ENCODE measurements at regions not wholly inside any gene's neighbourhood (a gene's known extent, or its start where the extent isn't known, plus 50 kb on each side); places are given as distances from the start of the nearest gene placed in this dataset.

- no peak for TF ChIP-seq CTCF (conservative IDR thresholded peaks at IDR 0.05 in 1 of 2, IDR thresholded peaks at IDR 0.05 in 1 of 2; ENCODE audit: extremely low read depth in 1 of 2, insufficient read depth in 1 of 2, low read depth in 1 of 2, low read length in 2 of 2)
- no peak for TF ChIP-seq EZH2 (IDR thresholded peaks at IDR 0.05; ENCODE audit: borderline replicate concordance, low read length)
Observed at GRCh38 chr3:177439694-177440269, 242.5 kb upstream of the TBL1XR1 start.

All from mammary epithelial cell (primary cell).